Bronchial epithelial cell (primary cell): ENCODE measurements at regions not wholly inside any gene's neighbourhood (a gene's known extent, or its start where the extent isn't known, plus 50 kb on each side); places are given as distances from the start of the nearest gene placed in this dataset.

Source experiments
- DNase-seq: peaks from one replicate; pipeline ENCODE4 v3.0.0-alpha.2; 2010; ENCODE audit warnings: low read depth
- FAIRE-seq: peaks from 2 replicates; lab custom pipeline; 2011; peaks lifted over from hg19 to GRCh38; lab: Jason Lieb, UNC
- H3K27me3 ChIP-seq: 2 replicates; pipeline ENCODE4 v1.5.1; 2011; ENCODE audit warnings: low read length; ENCODE audit not compliant: control insufficient read depth, insufficient read depth
- H3K36me3 ChIP-seq: 2 replicates; pipeline ENCODE4 v1.5.1; 2011; ENCODE audit warnings: low read length; ENCODE audit not compliant: control insufficient read depth, insufficient read depth
- H3K4me3 ChIP-seq: 2 replicates; pipeline ENCODE4 v1.5.1; 2011; ENCODE audit warnings: mild to moderate bottlenecking, low read depth, low read length, control low read depth
- TF ChIP-seq, protein P1 (sequence below): IDR thresholded peaks from 2 replicates; pipeline ENCODE4 v1.5.1; 2011; ENCODE audit warnings: mild to moderate bottlenecking, moderate library complexity, low read length, control low read depth, inconsistent platforms; ENCODE audit not compliant: insufficient read depth, severe bottlenecking

DNA sequence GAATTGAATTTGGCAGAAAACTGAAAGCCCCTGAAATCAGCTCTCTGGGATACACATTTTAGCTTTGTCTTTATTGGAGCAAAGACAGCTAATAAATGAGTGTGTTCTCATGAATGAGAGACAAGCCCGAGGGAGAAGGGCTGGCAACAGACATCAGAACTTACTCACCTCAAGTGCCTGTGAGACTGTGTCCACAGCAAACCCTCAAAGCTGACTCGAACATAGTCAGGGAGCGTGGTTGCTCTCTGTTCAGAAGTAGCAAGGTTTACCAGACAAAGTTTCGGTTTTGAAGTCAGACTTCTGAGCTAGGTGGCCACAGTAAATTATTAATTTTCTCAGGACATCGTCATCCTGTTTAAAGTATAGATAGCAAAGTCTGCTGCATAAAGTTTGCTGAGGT, 207.9 kb downstream of the CMPK2 start:
- DNase-seq (no peak), FAIRE-seq (no peak)
- TF ChIP-seq, protein P1, sequence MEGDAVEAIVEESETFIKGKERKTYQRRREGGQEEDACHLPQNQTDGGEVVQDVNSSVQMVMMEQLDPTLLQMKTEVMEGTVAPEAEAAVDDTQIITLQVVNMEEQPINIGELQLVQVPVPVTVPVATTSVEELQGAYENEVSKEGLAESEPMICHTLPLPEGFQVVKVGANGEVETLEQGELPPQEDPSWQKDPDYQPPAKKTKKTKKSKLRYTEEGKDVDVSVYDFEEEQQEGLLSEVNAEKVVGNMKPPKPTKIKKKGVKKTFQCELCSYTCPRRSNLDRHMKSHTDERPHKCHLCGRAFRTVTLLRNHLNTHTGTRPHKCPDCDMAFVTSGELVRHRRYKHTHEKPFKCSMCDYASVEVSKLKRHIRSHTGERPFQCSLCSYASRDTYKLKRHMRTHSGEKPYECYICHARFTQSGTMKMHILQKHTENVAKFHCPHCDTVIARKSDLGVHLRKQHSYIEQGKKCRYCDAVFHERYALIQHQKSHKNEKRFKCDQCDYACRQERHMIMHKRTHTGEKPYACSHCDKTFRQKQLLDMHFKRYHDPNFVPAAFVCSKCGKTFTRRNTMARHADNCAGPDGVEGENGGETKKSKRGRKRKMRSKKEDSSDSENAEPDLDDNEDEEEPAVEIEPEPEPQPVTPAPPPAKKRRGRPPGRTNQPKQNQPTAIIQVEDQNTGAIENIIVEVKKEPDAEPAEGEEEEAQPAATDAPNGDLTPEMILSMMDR, result no peak

DNA sequence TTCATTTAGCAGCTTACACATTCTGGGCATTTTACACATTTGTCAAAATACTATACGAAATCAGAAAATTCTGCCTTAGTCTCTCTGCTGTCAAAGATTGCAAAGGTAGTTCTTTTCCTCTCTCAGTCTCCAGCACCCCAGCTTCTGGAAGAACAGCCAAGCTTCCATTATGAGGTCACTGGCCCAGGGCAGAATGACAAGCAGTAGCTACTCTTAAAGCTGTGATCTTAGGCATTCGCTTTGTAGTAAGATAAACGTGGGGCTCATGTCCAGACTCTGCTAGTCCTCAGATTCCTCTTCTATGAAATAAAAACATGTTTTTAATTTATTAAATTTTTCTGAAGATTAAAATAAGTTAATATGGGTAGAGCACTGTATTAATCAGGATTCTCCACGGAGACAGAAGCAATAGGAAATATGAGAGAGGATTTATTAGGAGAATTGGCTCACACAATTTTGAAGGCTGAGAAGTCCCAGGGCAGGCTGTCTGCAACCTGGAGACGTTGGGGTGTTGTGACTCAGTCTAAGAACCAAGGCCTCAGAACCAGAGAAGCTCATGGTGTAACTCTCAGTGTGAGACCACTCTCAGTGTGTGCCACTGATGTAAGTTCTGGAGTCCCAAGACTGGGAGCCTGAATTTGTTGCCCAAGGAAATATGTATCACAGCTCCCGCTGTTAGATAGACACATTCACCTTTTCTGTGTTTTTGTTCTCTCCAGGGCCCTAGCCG, 201.2 kb downstream of the CMPK2 start:
- FAIRE-seq (no peak), DNase-seq (no peak)
- H3K36me3 ChIP-seq, result no peaks in the 10 kb centered on the region
- H3K27me3 ChIP-seq, result no peaks in the 10 kb centered on the region
- H3K4me3 ChIP-seq, result no peak overlapping the region
- TF ChIP-seq, protein P1, result no peak

More for the DNA sequence above, 207.9 kb downstream of the CMPK2 start:
- H3K36me3 ChIP-seq, result no peaks in the 10 kb centered on the region
- H3K27me3 ChIP-seq, result no peaks in the 10 kb centered on the region
- no peak overlapping the region for H3K4me3 ChIP-seq

DNA sequence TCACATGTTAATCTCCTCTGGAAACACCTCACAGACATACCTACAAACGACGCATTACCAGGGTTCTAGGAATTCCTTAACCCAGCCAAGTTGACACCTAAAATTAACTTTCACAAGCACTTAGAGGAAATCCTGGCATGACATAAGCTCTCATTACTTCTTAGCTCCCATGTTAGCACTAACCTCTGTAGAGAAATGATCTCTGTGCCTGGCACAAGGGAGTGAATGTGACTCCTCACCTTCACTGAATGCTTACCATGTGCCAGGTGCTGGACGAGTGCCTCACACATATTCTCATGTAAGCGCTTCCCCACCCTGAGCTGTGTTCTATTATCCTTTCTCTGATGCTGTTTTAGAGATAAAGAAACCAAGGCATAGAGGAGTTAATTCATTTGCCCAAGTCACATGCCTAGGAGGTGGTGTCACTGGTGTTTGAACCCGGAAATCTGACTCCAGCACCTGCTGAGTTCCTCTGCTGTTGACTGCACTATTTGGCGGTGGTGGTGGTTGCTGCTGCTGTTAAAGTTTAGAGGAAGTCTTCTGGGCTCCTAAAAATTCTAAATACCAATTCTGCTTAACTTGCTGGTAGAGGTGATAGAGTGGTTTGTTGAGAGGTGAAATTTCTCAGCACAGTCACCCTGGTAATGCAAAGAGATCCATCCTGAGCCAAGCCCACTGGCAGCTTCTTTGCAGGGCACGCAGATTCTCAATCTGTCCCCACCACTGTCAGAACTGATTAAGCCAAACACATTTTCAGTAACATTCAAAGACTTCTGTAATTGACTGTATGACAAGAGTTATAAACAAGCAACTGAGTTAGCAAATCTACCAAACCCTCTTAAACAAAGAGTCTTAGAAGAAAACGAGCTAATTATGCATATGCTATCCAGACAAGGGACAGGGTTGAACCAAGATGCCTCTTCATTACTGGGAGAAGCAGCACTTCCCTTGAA, 200.3 kb downstream of the CMPK2 start:
- Histone ChIP-seq H3K27me3 (no peaks in the 10 kb centered on the region), H3K4me3 (no peak overlapping the region), H3K36me3 (no peaks in the 10 kb centered on the region)
- TF ChIP-seq, protein P1, result no peak
- FAIRE-seq (no peak), DNase-seq (no peak)

DNA sequence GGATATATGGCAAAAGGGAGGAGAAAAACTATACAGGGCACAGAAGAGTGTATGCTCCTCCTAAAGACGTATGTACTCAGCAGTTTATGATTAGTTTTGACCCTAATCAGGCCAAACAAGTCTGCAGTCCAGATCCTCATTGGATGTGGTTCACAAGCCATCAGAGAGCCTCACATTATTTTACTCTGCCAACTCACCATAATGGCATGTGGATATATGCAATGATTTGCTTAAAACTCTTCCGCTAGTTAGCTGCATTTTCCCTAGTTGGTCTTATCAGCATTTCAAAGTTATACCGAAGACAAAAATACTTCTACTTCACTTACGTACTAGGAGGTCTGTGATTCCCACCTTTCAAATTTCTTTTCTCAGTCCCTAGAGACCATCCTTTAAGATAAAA, 198.4 kb downstream of the CMPK2 start:
- FAIRE-seq (no peak), DNase-seq (no peak)
- Histone ChIP-seq H3K27me3 (no peaks in the 10 kb centered on the region), H3K4me3 (no peak overlapping the region), H3K36me3 (no peaks in the 10 kb centered on the region)
- TF ChIP-seq, protein P1, result no peak

DNA sequence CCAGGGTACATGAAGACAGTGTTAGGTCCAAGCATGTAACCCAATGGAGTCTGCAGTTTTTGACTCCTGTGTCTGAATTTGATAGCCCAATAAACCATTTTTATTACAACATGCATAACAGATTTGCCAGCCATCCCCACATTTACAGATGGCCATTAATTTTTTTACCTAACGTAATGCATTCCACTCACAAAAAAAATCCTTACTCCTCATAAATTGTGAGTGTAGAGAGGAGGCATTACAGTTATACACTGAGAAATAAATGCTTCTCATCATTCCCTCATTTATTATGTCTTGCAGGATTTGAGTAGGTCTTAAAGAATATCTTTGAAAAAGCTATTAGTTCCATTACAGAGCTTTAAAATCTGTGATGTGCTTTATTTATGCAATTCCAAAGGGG, 193.8 kb downstream of the CMPK2 start:
- H3K27me3 ChIP-seq, result no peaks in the 10 kb centered on the region
- no peaks in the 10 kb centered on the region for H3K36me3 ChIP-seq
- FAIRE-seq, result no peak
- DNase-seq, result no peak
- TF ChIP-seq, protein P1, result no peak
- no peak overlapping the region for H3K4me3 ChIP-seq
